HFFc6 (cell line): ENCODE measurements at regions not wholly inside any gene's neighbourhood (a gene's known extent, or its start where the extent isn't known, plus 50 kb on each side); places are given as distances from the start of the nearest gene placed in this dataset.

Experiments
- DNase-seq: peaks from one replicate; pipeline ENCODE4 v3.0.0-alpha.2; 2018
- H3K27ac Mint-ChIP-seq: 2 replicates; pipeline ENCODE4 v1.8.0; 2020; ENCODE audit warnings: mild to moderate bottlenecking, mixed read lengths
- H3K27me3 Mint-ChIP-seq: 2 replicates; pipeline ENCODE4 v1.8.0; 2021; ENCODE audit warnings: mild to moderate bottlenecking, moderate library complexity, mixed read lengths; ENCODE audit not compliant: insufficient read depth
- H3K36me3 Mint-ChIP-seq: 2 replicates; pipeline ENCODE4 v1.8.0; 2021; ENCODE audit warnings: low read depth, mixed read lengths
- H3K4me1 Mint-ChIP-seq: 2 replicates; pipeline ENCODE4 v1.8.0; 2020; ENCODE audit warnings: low read depth, mixed read lengths
- H3K4me3 Mint-ChIP-seq: 2 replicates; pipeline ENCODE4 v1.8.0; 2020; ENCODE audit warnings: mild to moderate bottlenecking, moderate library complexity, mixed read lengths
- H3K9me3 Mint-ChIP-seq: 2 replicates; pipeline ENCODE4 v1.8.0; 2020; ENCODE audit warnings: mild to moderate bottlenecking, mixed read lengths
- CTCF ChIP-seq: fragments of 200-600 bp; sonication (generic); IDR thresholded peaks from 2 replicates; pipeline ENCODE4 v1.5.0; 2021; ENCODE audit warnings: antibody characterized with exemption, mild to moderate bottlenecking

- Mint-ChIP-seq H3K4me3 (no peak overlapping the region), H3K27ac (no peak overlapping the region), H3K9me3 (no peaks in the 10 kb centered on the region), H3K4me1 (no peaks in the 10 kb centered on the region; the same call in 1 of the 2 replicates), H3K27me3 (peaks cover 56% of the 10 kb centered on the region), H3K36me3 (no peaks in the 10 kb centered on the region)
- no peak for DNase-seq
- TF ChIP-seq CTCF = no peak
Observed at GRCh38 chr10:43320226-43320625, 51.2 kb upstream of the FXYD4 start.

GRCh38 chr10:43318976-43319960 lies 52.2 kb upstream of the FXYD4 start:
- peaks cover 63% of the 10 kb centered on the region for H3K27me3 Mint-ChIP-seq

GRCh38 chr10:43318456-43318855 lies 51.6 kb upstream of the RASGEF1A start:
- Mint-ChIP-seq H3K27ac (no peak overlapping the region), H3K9me3 (no peaks in the 10 kb centered on the region), H3K4me1 (no peaks in the 10 kb centered on the region; the same call in 1 of the 2 replicates), H3K4me3 (no peak overlapping the region), H3K36me3 (no peaks in the 10 kb centered on the region), H3K27me3 (peaks cover 71% of the 10 kb centered on the region)
- no peak for DNase-seq
- TF ChIP-seq CTCF = no peak

More at GRCh38 chr10:43318976-43319960, 52.2 kb upstream of the FXYD4 start:
- no peaks in the 10 kb centered on the region; the same call in 1 of the 2 replicates for H3K4me1 Mint-ChIP-seq
- no peaks in the 10 kb centered on the region for H3K36me3 Mint-ChIP-seq
- H3K9me3 Mint-ChIP-seq = no peaks in the 10 kb centered on the region
- no peak overlapping the region for H3K4me3 Mint-ChIP-seq
- DNase-seq = no peak
- TF ChIP-seq CTCF = 0 out of 2 replicates have a peak, but pooled peaks have one; percentile 18
- H3K27ac Mint-ChIP-seq = no peak overlapping the region

- peaks cover 66% of the 10 kb centered on the region for H3K27me3 Mint-ChIP-seq
- no peaks in the 10 kb centered on the region for H3K9me3 Mint-ChIP-seq
- DNase-seq = no peak
- H3K4me3 Mint-ChIP-seq = no peak overlapping the region
- no peak for TF ChIP-seq CTCF
- no peak overlapping the region for H3K27ac Mint-ChIP-seq
- H3K36me3 Mint-ChIP-seq = no peaks in the 10 kb centered on the region
- no peaks in the 10 kb centered on the region; the same call in 1 of the 2 replicates for H3K4me1 Mint-ChIP-seq
Observed at GRCh38 chr10:43317422-43317821, 50.6 kb upstream of the RASGEF1A start.

GRCh38 chr10:43316988-43317387 lies 50.1 kb upstream of the RASGEF1A start:
- Mint-ChIP-seq H3K27me3 (peaks cover 63% of the 10 kb centered on the region), H3K9me3 (no peaks in the 10 kb centered on the region), H3K4me1 (no peaks in the 10 kb centered on the region), H3K36me3 (no peaks in the 10 kb centered on the region), H3K27ac (no peak overlapping the region), H3K4me3 (no peak overlapping the region)
- no peak for TF ChIP-seq CTCF
- DNase-seq = no peak
